ENCODE measurements at regions not wholly inside any gene's neighbourhood (a gene's known extent, or its start where the extent isn't known, plus 50 kb on each side); places are given as distances from the start of the nearest gene placed in this dataset.

DNA sequence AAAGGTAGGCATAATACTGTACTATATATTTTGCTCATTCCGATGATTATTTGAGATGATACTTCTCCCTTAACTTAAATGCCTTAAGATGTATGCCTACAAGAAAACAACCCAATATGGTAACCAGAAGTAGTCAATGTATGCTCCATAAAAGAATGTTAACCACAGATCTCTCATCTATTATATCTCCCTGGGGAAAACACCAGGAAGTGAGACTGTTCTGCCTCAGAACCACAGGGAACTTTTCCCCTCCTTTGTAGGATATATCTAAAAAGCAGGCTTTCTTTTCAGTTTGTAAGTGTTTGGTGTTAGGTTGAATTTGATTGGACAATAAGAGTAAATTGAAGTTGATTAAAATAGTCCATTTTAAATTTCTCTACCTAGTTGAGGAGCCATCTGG is 1160.5 kb upstream of the NXPH2 start:
- no peak for DNase-seq

DNA sequence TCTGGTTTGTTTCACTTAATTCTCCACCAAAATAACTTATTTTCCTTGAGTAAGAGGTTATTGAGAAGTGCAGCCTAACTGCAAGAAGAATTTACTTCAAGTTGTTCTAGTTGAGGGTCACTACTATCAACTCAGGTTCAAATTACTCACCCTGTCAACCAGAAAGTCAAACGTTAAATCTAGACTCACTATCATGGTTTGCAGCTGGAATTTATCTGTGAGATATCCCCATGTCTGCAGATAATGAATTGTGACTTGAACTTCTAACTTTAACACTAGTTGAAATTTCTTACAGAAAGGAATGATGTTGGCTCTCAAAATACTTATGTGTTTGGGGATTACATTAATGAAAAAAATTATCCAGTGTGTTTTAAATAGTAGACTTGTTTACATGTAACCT is 1145.7 kb upstream of the NXPH2 start:
- DNase-seq, result no peak

DNA sequence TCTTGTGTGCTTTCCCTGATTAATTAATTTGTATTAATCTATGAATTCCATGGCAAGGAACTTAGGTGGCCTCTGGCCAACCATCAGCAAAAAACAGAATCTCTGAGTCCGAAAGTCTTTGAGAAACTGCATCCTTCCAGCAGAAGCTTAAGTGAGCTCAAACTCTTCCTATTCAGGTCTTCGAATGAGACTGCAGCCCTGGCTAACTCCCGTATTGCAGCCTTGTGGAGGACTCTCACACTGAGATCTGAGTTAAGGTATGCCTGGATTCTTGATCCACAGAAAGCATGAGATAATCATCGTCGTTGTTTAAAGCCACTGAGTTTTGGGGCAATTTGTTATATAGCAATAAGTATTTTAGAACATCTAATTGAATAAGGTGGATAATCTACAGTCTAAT is 1143.9 kb upstream of the NXPH2 start:
- DNase-seq, result no peak

DNA sequence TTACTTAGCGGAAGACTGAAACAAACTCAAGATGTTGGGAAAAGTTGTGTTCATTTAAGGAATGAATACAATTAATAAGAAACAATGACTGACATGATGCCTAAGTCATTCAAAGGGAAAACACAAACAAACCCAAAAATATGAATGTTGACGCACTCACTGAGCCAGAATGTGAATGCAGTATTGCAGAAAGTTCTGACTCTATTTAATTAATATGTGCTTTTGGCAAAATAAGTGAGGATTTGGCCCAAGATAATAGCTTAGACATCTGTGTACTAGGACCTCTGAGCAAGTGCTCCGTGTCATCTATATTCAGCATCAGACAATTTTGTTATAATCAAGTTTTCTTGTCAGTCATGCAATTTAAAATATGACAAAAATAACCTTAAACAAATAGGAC is 1138.8 kb upstream of the NXPH2 start:
- no peak for DNase-seq

DNA sequence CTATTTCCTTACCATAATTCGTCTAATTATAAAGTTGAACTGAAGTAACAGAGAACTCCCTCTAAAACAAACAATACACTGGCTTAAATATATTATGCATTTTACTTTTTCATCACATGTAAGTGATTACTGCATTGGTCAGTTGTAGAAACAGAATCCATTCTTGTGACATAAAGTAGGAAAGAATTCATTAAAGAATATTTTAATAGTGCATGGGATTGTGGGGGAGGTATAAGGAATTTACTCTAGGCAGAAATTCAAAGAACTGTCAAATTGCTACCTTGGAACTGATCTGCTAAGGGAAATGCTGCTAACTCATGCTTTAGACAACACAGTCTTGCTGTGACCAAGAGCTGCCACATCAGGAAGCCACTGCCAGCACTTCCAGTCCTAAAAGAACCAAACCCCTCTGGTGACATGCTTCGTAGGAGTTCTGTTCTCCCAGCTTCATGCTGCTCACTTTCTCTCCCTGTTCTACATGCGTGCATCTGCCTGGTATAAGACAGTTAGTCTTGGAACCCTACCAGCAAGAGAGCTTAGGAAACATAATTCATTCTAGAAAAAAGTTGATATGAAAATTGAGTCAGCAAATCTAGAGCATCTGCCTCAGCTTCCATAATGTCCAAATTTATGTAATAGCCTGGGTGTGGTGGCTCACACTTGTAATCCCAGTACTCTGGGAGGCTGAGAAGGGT is 1137.6 kb upstream of the NXPH2 start:
- no peak for DNase-seq

DNA sequence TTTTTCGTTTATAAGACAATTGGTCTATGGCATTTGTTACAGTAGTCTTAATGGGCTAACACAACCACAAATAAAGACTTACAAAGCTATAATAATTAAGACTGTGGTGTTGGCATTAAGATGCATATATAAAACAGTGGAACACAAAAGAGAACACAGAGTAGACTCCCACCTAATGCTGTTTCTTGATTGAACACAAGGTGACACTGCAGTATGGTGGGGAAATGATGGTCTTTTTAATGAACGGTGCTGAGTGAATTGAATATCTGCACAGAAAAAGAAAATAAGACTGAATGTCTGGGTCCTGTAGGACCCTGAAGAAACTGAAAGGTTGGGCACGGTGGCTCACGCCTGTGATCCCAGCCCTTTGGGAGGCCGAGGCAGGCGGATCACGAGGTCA is 1136.6 kb upstream of the NXPH2 start:
- DNase-seq, result no peak

DNA sequence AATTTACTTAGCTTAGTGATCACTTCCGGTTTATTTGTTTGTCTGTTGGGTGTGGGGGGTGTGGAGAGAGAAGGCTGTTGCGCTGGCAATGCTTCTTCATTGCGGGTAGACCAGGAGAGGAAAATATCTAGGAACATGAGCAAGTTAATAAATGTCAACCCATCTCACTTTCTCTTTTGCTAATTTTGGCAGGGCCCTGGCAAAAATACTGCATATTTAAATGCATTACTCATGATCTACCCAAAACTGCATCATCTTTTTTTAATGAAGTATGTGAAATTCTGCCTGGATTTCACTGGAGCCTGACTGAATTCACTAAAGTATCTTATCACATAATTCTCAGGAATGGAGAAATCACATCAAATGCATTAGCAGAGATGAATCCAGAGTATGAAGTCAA is 1131.0 kb upstream of the NXPH2 start:
- DNase-seq, result no peak

DNA sequence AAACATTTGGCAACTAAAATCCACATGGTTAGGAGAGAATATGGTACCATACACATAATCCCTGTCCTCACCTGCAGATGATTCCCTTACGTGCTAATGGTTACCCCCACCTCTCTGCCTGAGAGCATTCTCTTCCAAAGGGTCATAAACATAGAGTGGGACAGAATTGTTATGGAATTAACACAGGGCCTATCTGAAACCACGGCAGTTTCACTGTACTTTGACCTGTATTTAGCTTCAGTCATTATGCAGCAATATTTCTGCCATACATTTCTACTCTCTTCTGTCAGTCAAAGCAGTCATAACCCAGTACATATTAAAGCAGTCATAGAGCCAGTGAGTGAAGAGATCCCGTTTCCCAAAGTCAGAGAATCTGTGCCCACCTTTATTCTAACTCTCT is 1128.9 kb upstream of the NXPH2 start:
- no peak for DNase-seq

DNA sequence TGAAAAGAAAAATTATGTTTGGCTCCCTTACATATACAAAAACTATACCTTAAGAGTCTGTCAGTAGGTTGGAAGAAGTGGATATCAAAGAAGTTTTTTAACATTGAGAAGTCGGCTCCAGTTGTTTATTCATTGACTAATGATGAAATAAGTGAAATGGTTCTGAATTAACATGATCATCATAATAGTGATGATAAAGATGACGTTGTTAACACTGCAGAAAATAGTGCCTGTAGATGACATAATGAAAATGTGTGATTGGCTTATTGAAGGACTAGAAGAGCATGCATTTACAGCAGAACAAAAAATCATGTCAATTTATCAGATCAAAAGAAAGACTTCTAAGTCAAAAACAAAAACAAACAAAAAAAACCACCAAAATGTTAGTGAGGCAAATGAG is 1125.4 kb upstream of the NXPH2 start:
- no peak for DNase-seq

DNA sequence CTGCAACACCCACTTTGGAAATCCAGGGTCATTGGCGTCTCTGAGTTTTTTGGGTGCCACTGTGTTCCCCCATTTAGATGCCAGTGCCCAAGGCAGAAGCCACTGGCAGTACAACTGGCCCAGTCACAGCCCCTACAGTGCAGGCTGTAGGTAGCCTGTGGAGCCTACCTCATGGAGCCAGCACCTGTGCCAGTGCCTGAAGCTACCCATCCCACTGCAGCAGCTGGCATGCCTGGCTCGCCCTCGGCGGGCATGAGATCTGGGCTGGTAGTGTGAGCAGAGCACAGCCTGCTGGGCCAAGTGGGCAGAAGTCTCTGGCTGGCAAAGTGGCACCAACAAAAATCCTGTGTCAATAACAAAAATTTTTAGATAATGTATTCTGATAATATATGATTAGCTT is 1111.4 kb upstream of the NXPH2 start:
- no peak for DNase-seq

DNA sequence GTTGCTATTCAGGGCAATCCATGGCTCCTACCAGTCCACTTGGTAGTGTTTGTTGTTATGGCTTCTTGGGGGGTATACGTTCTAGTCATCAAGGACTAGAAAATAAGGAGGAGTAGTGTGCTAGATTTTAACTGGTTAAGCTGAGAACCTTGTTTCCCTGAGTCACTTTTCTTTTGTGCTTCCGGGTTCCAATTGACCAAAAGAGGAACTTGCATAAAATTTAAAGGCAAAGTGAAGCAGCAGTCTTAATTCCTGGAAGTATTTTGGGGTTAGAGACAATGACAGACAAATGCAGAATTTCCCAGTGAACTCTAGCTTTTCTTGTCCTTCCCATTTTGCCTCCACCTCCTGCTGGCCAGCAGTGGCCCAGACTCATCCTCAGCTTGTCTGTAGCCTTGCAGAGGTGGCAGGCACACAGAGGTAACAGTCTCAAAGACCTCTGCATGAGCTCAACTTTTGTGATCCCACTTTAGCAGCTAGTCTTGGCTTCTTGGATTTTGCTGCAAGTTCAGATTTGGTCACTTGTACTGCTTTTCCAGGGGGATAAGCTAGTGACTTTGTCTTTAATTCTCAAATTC is 1105.8 kb upstream of the NXPH2 start:
- no peak for DNase-seq

DNA sequence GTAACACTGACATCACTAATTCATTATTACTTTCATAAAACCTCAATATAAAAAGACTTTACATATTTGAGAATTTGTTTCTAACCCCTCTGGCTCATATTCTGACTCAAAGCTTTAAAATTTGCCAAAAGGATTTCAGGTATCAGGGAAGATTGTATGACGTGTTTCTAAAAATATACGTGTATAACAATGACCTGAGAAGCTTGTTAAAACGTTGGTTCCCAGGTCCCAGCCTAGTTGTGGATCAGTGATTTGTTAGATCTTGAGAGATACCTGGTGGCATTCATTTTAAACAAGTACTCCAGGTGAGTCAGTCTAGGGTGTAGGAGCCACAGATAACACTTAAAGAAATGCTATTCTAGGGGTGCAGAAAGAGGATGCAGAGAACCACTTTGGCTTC is 1096.8 kb upstream of the NXPH2 start:
- DNase-seq, result no peak

DNA sequence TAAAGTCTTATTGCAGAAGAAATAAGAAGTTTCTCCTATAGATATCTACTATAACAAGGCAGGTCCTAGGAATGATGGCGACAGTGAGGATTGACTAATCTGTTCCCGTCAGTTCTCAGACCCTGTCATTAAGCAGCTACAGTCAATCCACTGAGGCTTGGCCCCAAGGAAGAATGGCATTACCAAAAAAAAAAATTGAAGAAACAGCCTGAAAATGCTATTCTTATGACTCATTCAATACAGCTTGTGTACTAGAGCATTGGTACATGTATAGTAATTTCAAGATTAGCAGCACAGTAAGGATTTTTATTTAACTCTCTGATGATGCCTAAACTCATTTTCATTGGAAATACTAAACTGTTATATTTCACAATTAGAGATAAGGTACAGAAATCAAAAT is 1096.1 kb upstream of the NXPH2 start:
- no peak for DNase-seq

DNA sequence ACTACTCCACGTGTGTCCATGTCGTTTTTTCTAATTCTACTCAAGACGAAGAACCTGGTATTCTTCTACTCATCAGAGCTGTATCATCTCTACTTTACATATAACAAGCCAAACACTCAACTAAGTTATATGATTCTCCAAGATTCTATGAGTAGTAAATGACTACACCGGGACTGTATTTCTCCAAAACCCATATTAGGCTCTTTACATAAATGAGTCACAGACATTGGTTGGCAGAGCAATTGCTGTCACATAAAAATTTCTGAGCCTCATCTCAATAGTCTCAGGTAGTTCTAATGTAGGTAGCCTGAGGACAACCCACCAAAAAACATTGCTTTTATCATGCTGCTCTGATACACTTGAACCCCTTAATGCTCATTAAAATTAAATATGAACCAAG is 1092.3 kb upstream of the NXPH2 start:
- no peak for DNase-seq

DNA sequence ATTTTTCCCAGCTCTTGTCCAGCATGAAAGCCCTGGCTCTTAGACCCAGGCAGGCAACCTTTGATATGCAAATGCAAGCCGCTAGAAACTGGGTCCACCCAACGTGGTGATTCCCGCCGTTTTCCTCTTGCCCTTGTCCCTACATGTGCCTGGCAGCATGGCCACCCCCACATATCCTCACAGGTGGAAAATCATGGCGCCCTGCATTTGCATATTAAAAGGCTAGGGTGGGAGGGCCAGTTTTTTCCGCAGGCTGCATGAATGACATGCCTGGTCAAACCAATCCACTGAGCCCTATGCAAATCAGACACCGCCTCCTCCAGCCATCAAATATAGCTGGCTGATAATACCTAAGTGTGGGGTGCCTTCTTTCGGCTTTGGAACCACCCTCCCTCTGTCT is 1091.8 kb upstream of the NXPH2 start:
- DNase-seq, result no peak

DNA sequence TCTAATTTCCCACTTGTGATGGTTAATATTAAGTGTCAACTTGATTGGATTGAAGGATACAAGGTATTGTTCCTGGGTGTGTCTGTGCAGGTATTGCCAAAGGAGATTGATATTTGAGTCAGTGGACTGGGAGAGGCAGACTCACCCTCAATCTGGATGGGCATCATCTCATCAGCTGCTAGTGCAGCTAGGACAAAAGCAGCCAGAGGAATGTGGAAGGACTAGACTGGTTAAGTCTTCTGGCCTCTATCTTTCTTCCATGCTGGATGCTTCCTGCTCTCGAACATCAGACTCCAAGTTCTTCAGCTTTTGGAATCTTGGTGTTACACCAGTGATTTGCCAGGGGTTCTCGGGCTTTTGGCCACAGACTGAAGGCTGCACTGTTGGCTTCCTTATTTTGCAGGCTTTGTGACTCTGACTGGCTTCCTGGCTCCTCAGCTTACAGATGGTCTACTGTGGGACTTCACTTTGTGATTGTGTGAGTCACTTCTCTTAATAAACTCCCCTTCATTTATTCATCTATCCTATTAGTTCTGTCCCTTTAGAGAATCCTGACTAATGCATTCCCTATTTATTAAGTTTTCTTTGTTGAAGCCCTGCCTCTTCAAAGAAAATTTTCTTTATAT is 1087.5 kb upstream of the NXPH2 start:
- no peak for DNase-seq

DNA sequence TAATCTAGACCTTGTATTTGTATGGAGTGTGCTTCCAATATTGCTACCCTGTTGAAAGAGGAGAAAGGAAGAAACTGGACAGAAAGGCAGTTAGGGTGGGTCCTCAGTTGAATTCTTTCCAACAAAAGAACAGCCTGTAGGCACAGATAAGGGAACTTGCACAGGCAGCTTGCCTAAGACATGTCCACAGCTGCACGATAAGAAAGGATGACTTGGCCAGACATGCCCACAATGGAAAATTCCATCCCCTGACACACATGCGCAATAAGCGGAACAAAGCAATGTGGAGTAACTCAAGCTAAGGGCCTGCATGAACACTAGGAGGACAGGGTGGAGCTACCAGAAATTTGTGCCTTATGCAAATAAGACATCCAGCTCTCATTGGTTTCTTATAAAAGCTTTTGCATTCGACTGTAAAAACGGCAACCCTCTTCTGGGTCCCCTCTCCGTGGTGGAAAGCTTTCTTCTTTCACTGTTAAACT is 1084.7 kb upstream of the NXPH2 start:
- DNase-seq, result no peak

DNA sequence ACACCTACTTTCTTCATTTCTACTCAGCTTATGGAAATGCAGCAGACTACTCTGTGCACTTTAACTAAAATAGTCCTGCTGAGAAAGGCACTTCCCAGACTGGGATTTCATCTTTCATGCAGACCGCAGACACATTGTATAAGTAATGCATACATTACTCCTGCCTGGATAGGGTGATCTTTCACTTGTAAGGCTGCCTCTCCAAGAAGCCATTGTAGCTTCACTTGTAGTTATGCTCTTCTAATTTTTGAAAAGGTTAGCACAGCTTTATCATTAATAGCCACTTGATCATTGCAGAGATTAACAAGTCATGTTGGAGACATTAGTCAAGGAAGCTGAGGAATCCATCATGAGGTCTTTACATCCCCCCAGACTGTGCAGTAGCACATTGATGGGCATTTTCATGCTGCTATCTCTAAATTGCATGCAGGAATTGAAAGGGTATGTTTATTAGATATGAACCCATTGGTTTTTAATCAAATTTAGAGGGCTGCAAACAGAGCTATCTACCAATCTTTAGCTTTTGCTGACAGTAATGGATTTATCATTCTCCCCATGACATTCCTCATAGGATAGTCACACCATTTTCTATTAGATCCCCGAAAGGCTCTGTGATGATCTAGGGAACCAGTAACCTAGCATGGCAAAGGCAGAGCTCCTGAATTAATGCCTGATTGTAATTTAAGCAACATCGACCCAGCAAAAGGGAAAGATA is 1074.7 kb upstream of the NXPH2 start:
- no peak for DNase-seq

DNA sequence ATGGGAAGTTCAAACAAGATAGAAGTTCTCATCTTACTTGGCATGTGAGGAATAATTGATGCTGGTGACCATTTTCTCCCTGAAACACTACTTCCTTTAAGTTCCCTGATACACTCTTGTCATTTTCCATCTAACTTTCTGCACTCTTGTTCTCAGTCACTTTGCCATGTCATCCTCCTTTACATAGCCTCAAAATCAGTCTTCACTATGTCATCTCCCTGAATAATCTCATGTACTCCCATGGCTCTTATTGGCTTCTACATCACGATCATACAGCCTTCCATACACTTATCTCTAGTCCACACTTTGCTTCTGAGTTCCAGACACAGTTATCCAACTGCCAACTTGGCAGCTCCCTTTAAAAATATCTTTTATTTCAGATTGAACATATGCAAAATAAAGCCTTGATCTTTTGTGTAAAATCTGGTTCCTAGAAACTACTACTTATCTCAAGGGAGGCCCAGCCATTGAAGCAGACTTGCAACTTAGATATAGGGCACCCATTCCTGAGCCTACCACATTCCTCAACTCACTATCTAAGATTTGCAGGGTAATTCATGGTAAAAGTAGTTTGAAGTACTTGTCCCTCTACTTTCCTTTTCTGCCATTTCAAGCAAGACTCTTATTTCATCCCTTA is 1070.2 kb upstream of the NXPH2 start:
- DNase-seq, result no peak

DNA sequence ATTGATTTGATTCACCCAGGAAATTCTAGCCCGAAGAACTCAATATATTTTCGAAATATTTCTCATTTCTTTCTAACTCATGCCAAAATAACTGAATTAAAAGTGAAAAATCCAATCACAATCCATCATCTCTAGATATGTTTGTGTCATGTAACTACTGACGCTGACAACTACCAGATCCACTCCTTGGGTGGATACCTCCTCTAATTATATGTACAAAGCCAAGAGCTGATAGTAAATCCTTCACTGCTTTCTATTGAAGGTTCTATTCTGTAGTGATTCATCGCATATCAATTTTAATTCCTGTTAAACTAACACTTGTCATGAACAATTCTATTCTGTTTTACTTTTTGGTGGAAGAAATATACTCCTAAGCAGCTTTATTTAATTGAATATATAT is 1056.6 kb upstream of the NXPH2 start:
- no peak for DNase-seq

DNA sequence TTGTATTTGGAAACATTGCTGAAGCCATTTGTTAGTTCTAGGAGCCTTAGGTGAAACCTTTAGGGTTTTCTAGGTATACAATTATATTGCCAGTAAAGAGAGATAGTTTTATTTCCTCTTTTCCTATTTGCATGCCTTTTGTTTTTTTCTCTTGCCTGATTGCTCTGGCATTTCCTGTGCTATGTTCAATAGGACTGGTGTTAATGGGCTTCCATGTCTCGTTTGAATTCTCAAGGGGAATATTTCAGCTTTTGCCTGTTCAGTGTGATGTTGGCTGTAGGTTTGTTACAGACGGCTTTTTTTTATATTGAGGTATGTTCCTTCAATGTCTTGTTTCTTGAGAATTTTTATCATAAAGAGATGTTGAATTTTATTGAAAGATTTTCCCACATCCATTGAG is 1054.9 kb upstream of the NXPH2 start:
- no peak for DNase-seq

DNA sequence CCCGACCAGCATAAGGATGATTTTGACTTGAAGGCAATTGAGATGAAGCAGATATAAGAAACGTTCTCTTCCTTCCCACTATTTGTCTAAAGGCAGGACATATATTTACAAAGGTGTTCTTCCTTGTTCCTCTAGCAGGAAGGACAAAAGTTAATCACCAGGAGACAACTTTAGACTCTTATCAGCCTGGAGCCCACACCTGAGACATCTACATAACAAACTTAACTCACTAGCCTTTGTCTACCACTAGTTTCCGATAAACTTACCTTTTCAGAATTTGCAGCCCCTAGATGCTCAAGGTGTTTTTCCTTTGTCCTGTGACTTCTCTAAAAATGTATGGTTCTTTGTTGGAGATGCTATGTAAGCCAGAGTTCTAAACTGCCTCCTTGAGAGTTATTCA is 1047.8 kb upstream of the NXPH2 start:
- no peak for DNase-seq

DNA sequence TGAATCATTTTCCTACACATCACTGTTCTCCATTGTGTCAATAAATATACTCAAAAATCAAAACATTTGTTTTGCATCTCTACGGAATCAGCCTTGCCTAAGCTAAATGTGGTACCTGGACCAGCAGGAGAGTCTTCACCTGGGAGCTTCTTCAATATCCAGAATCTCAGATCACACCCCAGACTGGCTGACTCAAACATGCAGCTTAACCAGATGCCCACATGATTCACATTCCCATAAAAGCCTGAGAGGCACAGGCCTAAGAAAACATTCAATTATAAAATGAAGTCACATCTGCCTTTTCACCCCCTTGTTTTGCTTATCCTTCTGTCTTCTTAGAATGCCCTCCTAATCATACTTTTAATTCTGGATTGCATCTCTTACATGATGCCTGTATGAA is 1045.5 kb upstream of the NXPH2 start:
- no peak for DNase-seq

Measured in activated CD4-positive, alpha-beta T cell treated with anti-CD3 and anti-CD28 coated beads, Interleukin-2, Interleukin-6, amounts not matched to agents 100 ng/mL and 50 ng/mL, durations not matched to agents 16 hours and 8 hours (primary cell).